HG03103 (cell line): ENCODE measurements at regions not wholly inside any gene's neighbourhood (a gene's known extent, or its start where the extent isn't known, plus 50 kb on each side); places are given as distances from the start of the nearest gene placed in this dataset.

Experiments
- ATAC-seq: cut with Tn5 transposase; IDR thresholded peaks from one replicate; pipeline ENCODE4 v1.9.1; 2021; ENCODE audit warnings: low read depth; ENCODE audit not compliant: unreplicated experiment

- ATAC-seq: no peak
Measured at GRCh38 chr2:16508490-16508851, 157.2 kb downstream of the CYRIA start.

- ATAC-seq: no peak
Measured at GRCh38 chr2:16507655-16508489, 157.8 kb downstream of the CYRIA start.

GRCh38 chr2:16506366-16506765 lies 159.3 kb downstream of the CYRIA start:
- ATAC-seq: no peak

GRCh38 chr2:16496426-16497388 lies 168.9 kb downstream of the CYRIA start:
- no peak for ATAC-seq

GRCh38 chr2:16495509-16496208 lies 170.0 kb downstream of the CYRIA start:
- no peak for ATAC-seq

GRCh38 chr2:16494836-16495508 lies 170.7 kb downstream of the CYRIA start:
- no peak for ATAC-seq

- ATAC-seq: no peak
Measured at GRCh38 chr2:16493788-16494187, 171.8 kb downstream of the CYRIA start.

- ATAC-seq: no peak
Measured at GRCh38 chr2:16487686-16488085, 177.9 kb downstream of the CYRIA start.

GRCh38 chr2:16485251-16485650 lies 180.4 kb downstream of the CYRIA start:
- ATAC-seq: no peak

GRCh38 chr2:16482460-16482859 lies 183.2 kb downstream of the CYRIA start:
- no peak for ATAC-seq

- ATAC-seq: no peak
Measured at GRCh38 chr2:16481351-16481750, 184.3 kb downstream of the CYRIA start.

- no peak for ATAC-seq
Measured at GRCh38 chr2:16479721-16480120, 185.9 kb downstream of the CYRIA start.

GRCh38 chr2:16478434-16479210 lies 187.0 kb downstream of the CYRIA start:
- ATAC-seq: no peak

GRCh38 chr2:16477648-16478047 lies 188.0 kb downstream of the CYRIA start:
- no peak for ATAC-seq

- ATAC-seq: no peak
Measured at GRCh38 chr2:16476866-16477265, 188.8 kb downstream of the CYRIA start.

- ATAC-seq: no peak
Measured at GRCh38 chr2:16475986-16476567, 189.6 kb downstream of the CYRIA start.

GRCh38 chr2:16475586-16475985 lies 190.0 kb downstream of the CYRIA start:
- no peak for ATAC-seq

GRCh38 chr2:16473575-16473974 lies 192.1 kb downstream of the CYRIA start:
- no peak for ATAC-seq

GRCh38 chr2:16470936-16471490 lies 194.6 kb downstream of the CYRIA start:
- no peak for ATAC-seq
